GM08714 (cell line): ENCODE measurements at regions not wholly inside any gene's neighbourhood (a gene's known extent, or its start where the extent isn't known, plus 50 kb on each side); places are given as distances from the start of the nearest gene placed in this dataset.
"Not testable (repeated sequence)": the region's sequence is repeated elsewhere in the genome, so short reads cannot be mapped to it uniquely, and the experiment has no call there.

ENCODE experiments used
- H3K4me3 ChIP-seq: fragments of 200-500 bp; sonication (Bioruptor generic); 2 replicates; pipeline ENCODE4 v1.5.1; 2014; ENCODE audit warnings: mild to moderate bottlenecking, low read length, inconsistent platforms
- ZNF274 ChIP-seq: IDR thresholded peaks from 2 replicates; pipeline ENCODE4 v1.6.1; 2012; ENCODE audit warnings: mild to moderate bottlenecking, low read depth, low read length

DNA sequence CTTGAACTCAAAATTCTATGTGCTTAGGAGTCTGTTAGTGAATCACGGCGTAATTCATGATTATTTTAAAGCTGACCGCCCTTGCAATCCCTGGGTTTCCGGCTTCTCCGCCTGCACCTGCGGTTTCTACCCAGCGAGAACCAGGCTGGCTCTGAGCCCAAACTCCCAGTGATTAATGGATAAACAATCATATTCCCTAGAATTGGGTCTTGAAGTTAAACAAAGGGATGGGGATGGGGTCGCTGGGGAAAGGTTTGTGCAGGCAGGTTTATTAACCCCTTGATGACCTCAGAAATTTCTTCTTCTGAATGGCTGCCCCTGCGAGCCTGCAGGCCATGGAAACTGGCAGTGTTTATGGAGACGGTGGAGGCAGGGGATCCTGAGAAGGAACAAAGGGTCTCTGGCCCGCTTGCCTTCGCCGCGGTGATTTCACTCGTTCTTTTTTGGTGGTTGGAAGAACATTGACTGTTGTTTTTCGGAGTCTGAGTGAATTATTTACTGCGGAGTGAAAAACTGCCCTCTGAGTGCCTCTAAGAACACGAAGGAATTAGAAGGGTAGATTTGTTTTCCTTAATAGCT lies 1000.3 kb downstream of the BRD1 start:
- TF ChIP-seq ZNF274: no peak
- no peak overlapping the region for H3K4me3 ChIP-seq

DNA sequence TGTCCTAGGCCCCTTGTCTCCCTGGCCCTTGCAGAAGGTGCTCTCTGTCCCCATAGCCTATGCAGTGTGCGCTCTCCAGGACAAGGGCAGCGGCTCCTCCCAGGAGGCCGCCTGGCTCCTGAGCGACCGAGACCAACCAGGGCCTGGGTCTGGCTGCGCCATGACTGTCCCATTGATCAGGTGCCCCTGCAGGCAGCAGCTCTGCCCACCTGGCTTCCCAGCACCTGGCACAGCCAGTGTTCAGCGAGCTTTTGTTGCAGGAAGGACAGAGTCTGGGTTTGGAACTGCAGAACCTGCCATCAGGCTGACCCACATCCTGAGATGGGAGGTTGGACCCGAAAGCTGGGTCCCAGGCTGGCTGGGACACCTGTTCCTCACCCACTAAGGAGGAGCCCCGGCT lies 1001.1 kb downstream of the BRD1 start:
- no peak for TF ChIP-seq ZNF274
- no peak overlapping the region for H3K4me3 ChIP-seq

DNA sequence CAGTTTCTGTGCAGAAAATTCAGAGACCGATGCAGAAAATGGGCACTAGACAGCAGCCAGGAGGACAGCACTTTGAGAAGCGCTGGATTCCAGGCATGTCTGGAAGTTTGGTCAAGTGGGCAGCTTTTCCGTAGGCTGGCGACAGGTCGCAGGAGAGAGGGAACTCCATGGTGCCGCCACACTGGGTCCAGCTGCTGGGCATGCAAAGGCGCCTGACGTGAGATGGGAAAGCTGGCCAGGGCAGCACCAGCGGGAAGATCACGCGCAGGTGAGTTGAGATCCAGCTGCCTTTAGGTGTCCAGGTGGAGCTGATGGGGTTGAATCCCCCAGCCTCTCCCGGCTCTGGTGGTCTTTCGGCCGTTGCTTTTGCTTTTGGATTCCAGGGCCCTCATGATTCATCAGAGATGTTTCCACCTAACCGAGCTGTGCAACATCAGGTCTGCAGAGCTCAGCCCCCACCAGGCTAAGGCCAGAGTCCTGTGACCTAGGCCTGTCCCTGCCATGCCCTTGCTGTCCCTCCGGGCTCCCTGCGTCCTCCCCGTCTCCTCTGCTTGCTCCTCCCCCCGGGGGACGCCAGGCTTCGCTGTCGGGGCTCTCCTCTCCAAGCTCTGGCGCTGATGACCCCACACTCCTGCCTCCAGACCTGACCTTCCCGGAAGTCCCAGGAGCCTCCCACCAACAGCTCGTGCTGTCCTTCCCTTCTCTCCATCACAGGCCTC lies 1001.7 kb downstream of the BRD1 start:
- no peak overlapping the region for H3K4me3 ChIP-seq
- TF ChIP-seq ZNF274: no peak

DNA sequence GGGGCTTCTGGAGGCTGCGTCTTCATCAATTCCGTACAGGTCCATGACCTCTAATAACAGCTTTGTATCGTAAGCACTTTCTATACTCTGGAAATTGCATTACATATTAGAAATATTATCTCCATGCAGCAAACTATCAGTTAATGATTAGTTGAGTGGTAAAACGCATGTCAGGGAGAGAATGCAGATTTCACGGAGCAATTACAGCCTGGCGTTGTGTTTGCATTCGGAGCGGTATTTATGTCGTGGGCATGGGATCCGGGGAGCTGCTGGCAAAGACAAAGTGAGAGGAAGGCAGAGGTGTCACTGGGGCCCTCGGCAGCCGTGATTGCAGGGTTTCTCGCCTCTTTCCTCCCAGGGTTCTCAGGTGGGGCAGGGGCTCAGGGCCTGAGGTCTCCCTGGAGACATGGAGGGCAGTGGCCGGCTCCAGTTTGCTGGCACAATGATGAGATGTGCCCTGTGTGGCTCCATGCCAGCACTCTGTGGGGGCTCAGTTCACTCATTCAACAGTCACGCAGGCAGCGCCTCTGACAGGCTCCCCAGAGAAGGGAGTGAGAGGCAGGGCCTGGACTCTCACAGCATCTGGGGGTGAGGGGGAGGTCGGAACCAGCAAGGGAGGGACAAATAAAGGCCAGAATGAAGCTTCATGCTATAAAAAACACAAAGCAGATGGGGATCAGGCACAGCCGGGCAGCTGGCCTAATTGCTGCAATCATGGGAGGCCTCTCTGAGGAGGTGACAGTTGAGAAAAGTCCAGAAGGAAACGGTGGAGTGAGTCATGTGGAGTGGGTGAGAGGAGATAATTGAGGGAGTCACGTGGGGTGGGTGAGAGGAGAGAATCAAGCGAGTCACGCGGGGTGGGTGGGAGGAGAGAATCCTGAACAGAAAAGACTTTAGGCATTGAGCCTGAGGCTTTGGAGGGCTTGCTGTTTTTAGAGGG lies 1002.7 kb downstream of the BRD1 start:
- no peak for TF ChIP-seq ZNF274
- H3K4me3 ChIP-seq: no peak overlapping the region

DNA sequence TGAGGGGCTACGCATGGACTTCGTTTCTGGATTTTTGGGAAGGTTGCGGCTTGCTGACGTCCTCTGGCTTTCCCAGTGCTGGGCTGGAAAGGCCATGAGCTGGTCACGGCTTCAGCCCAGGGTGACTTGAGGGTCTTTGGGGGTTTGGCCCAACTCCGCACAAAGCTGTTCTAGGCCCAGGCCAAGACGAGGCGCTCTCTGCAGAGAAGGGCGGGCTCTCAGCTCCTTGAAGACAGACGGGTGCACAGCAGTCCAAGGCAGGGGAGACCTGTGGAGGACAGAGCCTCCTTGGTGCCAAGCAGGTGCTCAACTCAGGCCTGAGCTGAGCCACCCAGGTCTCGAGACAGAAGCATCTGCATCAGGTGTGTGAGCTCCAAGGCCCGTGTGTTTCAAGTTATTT lies 1003.7 kb downstream of the BRD1 start:
- TF ChIP-seq ZNF274: no peak
- no peak overlapping the region for H3K4me3 ChIP-seq

DNA sequence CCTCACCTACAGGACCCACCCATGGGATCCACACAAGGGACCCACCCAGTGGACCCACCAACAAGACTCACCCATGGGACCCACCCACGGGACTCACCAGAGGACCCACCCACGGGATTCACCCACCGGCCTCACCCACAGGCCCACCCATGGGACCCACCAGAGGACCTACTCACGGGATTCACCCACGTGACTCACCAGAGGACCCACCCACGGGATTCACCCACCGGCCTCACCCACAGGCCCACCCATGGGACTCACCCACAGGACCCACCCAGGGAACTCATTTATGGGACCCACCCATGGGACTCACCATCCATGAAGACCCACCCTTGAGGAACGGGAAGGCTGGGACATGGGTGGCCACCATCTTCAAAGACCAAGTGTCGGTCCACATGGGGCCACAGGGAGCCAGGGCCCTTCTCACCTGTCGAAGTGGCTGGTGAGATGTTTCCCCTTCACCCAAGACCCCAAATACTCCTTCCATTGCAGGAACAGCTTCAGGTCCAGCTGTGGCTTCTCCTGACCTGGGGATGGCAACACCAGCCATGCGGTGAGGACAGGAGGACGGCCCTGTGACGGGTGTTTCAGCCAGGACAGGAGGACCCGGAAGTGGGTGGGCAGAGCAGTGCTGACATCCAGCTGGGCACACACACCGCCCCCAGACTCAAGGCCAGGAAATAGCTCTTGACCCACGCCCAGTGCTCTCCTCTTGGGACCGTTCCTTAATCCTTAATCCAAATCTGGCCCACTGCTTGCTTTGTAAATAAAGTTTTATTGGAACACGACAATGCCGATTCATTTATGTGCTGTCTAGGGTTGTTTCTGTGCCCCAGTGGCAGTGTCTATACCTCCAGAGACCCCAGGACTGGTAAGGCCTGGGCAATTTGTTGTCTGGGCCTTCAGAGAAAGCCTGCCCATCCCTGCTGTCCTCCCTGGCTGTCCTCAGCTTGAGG lies 1005.1 kb downstream of the BRD1 start:
- H3K4me3 ChIP-seq: no peak overlapping the region
- no peak for TF ChIP-seq ZNF274

DNA sequence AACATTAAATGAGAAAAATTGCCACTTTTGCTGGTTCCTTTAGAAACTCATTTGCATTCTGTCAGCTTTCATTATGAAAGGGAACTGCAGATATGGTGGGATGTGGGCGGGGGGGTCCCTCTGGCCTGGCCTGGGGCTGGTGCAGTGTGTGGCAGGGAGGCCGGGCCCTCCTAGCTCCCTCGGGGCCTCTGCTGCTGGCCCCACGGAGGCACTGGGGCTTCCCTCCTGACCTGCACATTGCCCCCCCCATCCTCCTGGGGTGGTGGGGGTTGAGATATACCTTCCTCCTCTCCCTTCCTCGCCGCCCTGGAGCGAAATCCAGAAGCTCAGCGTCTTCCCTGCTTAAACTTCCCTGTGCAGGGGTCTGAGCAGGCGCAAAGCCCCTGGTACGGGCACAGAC lies 1005.9 kb downstream of the BRD1 start:
- H3K4me3 ChIP-seq: no peak overlapping the region
- TF ChIP-seq ZNF274: no peak

DNA sequence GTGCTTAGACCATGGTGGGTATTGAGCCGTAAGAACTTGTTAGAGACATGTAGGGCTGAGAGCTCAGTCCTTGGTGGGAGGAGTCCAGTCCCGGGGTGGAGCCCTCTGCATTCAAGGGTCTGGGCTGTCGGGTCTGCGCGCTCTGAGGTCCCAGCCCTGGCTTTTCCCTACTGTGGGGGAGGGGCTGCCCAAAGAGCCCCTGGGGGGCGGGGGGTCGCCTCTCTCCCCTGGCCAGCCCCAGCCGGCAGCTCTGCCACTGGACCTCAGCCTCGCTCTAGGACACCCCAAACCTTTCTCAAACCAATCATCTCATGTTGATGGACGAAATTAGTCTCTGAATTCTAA lies 1006.4 kb downstream of the BRD1 start:
- no peak overlapping the region for H3K4me3 ChIP-seq

DNA sequence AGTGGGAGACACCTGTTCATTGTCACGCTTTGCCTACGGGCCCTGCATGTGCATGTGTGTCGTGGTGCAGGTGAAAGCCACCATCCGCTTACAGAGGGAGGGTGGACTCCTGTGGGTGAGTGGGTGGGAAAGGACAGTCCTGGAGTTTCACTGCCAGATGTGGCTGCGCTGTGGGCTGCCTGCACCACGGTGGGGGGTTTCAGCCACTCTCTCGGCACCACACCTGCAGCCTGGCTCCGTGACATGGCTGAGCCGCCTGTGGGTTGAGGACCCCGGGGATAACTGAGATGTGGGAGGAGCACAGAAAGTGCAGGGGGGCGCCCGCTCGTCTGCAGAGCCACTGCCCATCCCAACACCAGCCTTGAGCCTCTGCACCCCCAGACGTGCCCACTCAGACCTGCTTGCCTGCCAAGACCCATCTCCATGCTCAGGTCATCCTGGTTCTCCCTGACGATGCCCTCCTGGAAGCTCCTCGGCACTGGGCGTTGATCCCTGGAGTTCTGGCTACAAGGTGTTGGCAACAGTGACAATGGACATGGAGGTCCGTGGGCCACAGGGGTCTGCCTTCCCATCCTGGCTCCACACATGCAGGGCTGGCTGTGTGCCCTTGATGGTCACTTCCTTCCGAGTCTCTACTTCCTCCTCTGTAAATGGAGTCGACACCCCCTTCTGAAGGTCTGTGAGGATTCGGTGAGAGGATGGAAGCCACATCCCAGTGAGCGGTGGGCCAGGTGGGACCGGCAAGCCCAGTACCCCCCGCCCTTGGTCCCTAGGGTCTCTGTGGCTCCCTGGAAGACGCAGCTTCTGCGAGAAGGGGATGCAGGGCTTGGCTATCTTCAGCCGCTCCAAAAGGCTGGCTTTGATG lies 1007.0 kb downstream of the BRD1 start:
- TF ChIP-seq ZNF274: no peak
- no peak overlapping the region for H3K4me3 ChIP-seq

More for the DNA sequence above, 1006.4 kb downstream of the BRD1 start:
- TF ChIP-seq ZNF274: no peak

DNA sequence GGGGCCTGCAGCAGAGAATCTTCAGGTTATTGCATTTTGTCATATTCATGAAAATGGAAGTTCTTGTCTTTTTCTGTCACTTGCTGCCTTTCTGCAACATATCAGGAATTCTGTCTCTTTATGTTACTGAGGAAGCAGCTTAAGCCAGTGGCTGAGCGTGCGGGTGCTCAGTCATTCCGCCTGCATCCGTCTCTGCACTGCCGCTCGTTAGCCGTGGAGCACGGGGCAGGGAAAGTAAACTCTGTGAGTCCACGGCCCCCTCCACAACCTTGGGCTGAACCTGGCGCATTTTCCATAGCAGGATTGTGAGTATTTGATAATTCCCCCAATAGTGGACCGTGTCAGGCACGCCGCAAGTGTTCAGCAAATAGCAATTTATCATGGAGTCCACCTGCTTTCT lies 1007.7 kb downstream of the BRD1 start:
- no peak for TF ChIP-seq ZNF274
- H3K4me3 ChIP-seq: no peak overlapping the region

DNA sequence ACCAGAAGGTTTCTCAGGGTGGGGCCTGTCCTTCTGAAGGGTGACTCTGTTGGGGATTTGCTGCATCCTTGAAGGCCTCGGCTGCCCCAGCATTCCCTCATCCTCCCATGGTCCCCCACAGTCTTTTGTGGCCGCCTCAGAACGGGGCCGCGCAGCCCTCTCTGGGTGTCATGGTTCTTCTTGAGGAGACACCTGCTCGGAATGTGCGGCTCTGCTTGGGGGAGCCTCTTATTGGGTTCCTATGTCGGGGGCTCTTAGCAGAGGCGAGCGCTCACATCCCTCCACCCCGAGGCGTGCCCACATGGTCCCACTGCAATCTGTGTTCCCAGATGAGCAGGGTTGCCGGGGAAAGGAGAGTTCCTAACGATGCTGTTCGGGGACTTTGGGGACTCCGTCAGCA lies 1008.4 kb downstream of the BRD1 start:
- TF ChIP-seq ZNF274: no peak

DNA sequence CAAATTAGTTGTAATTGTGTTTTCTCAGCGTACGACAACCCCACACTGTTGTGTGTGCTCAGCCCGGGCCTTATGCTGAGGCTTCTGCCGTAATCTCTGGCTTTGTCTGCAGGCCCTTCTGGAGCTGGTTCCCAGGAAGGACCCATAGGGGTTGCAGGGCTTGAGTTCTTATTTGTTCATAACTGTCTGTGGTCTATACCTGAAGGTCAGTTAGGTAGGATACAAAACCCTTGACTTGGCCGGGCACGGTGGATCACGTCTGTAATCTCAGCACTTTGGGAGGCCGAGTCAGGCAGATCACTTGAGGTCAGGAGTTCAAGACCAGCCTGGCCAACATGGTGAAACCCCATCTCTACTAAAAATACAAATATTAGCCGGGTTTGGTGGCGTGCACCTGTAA lies 1010.2 kb downstream of the BRD1 start:
- not testable (repeated sequence) for H3K4me3 ChIP-seq

More for the DNA sequence above, 1008.4 kb downstream of the BRD1 start:
- no peak overlapping the region for H3K4me3 ChIP-seq

DNA sequence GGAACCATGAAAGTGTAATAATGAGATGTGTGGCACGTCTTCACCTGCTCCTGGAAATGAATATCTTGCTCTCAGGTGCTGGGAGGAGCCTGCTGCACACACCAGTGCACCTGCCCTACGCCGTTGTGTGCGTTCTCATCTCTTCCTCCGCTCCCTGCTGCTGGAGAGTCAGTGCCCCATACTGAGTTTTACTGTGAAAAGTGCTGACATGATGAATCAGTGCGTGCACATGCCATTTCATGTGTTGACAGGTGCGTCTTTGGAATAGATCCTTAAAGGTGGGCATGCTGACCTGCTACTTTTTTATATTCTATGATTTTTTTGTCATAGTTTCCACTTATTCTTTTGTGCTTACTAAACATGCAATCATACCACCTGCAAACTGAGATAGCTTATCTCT lies 1015.8 kb downstream of the BRD1 start:
- no peak overlapping the region for H3K4me3 ChIP-seq
- no peak for TF ChIP-seq ZNF274
